HCT116 (cell line): ENCODE measurements at regions not wholly inside any gene's neighbourhood (a gene's known extent, or its start where the extent isn't known, plus 50 kb on each side); places are given as distances from the start of the nearest gene placed in this dataset.

ENCODE experiments used
- ATAC-seq: fragments of 200-7000 bp; cut with Tn5 transposase; 2 replicates; pipeline ENCODE4 v1.9.1; 2020; ENCODE audit warnings: mild to moderate bottlenecking, moderate library complexity
- BruUV-seq: library from RNA; stranded (reverse); fragments of 400-500 nt; replicated peaks from 2 replicates; lab custom pipeline; 2021; lab: Mats Ljungman, UMichigan
- CTCF ChIA-PET: fragments of 300-600 bp; sonication (Branson Sonifier 250); formaldehyde crosslinking; loops from one replicate; lab custom pipeline; 2021; ENCODE audit warnings: antibody characterized with exemption; lab: Charles Lee
- POLR2A ChIA-PET: fragments of 300-600, 350-600 bp; sonication (Branson Sonifier 250); formaldehyde crosslinking; loops from one replicate; lab custom pipeline; 2021; ENCODE audit warnings: antibody characterized with exemption; lab: Charles Lee
- RAD21 ChIA-PET, 2 experiments: fragments of 300-600 bp; sonication (Branson Sonifier 250); formaldehyde crosslinking; loops; one replicate each; lab custom pipeline; 2023; ENCODE audit warnings: low total read pairs in 2 of 2; ENCODE audit not compliant: uncharacterized antibody in 2 of 2, unreplicated experiment in 2 of 2, low non-redundant PET in 1 of 2; lab: Charles Lee
- DNase-seq: peaks from one replicate; pipeline ENCODE4 v3.0.0-alpha.2; 2010; ENCODE audit warnings: low read depth, low spot score
- H2AFZ ChIP-seq: fragments of 200-600 bp; shearing (Covaris generic), sonication (generic); 2 replicates; pipeline ENCODE4 v1.6.1; 2017; ENCODE audit warnings: low read depth, mixed run types, mixed read lengths, antibody characterized with exemption, low read length; ENCODE audit not compliant: poor library complexity, severe bottlenecking
- H3K27ac ChIP-seq: 2 replicates; pipeline ENCODE4 v1.5.1; 2012; ENCODE audit warnings: low read depth, low read length
- H3K27me3 ChIP-seq: fragments of 200-600 bp; sonication (generic); 2 replicates; pipeline ENCODE4 v1.6.1; 2016; ENCODE audit warnings: mixed run types, low read length, mixed read lengths; ENCODE audit not compliant: insufficient read depth
- H3K36me3 ChIP-seq, 2 experiments: fragments of 200-500 bp in 1 of 2; fragments of 200-600 bp in 1 of 2; sonication (Bioruptor generic) in 1 of 2; sonication (generic) in 1 of 2; 2 replicates each; pipeline versions ENCODE4 v1.5.1 to v1.6.1; 2014 to 2016; ENCODE audit warnings: low read length in 2 of 2, inconsistent platforms in 1 of 2, mixed read lengths in 1 of 2, mixed run types in 1 of 2; ENCODE audit not compliant: insufficient read depth in 2 of 2, control insufficient read depth in 1 of 2
- H3K4me1 ChIP-seq, 2 experiments: fragments of 200-600 bp in 1 of 2; sonication (generic) in 1 of 2; 2 replicates each; pipeline versions ENCODE4 v1.5.1 to v1.6.1; 2012 to 2017; ENCODE audit warnings: low read length in 2 of 2, inconsistent platforms in 1 of 2, mild to moderate bottlenecking in 1 of 2, mixed read lengths in 1 of 2, mixed run types in 1 of 2, moderate library complexity in 1 of 2; ENCODE audit not compliant: insufficient read depth in 2 of 2, control insufficient read depth in 1 of 2
- H3K4me2 ChIP-seq: fragments of 200-600 bp; sonication (generic); 2 replicates; pipeline ENCODE4 v1.6.1; 2017; ENCODE audit warnings: mixed run types, low read length, mixed read lengths
- H3K4me3 ChIP-seq, 2 experiments: fragments of 200-600 bp in 1 of 2; sonication (generic) in 1 of 2; replicated peaks in 1 of 2; 2 replicates each; pipeline ENCODE4 v1.5.1; 2011 to 2016; ENCODE audit warnings: low read length in 2 of 2, control low read depth in 1 of 2, low read depth in 1 of 2, mild to moderate bottlenecking in 1 of 2, mixed read lengths in 1 of 2, mixed run types in 1 of 2
- H3K79me2 ChIP-seq: fragments of 200-600 bp; sonication (generic); 2 replicates; pipeline ENCODE4 v1.6.1; 2017; ENCODE audit warnings: mild to moderate bottlenecking, mixed run types, low read length, moderate library complexity, mixed read lengths; ENCODE audit not compliant: insufficient read depth
- H3K9ac ChIP-seq: fragments of 200-600 bp; sonication (generic); 2 replicates; pipeline ENCODE4 v1.6.1; 2016; ENCODE audit warnings: low read length, mixed read lengths
- H3K9me2 ChIP-seq: fragments of 200-600 bp; sonication (generic), shearing (Covaris generic); 2 replicates; pipeline ENCODE4 v1.6.1; 2017; ENCODE audit warnings: mixed run types, mild to moderate bottlenecking, moderate library complexity; ENCODE audit not compliant: insufficient read depth
- H3K9me3 ChIP-seq, 2 experiments: fragments of 200-500 bp in 1 of 2; fragments of 200-600 bp in 1 of 2; sonication (Bioruptor generic) in 1 of 2; sonication (generic) in 1 of 2; 2 replicates each; pipeline ENCODE4 v1.6.1; 2014 to 2017; ENCODE audit warnings: low read length in 2 of 2, mixed read lengths in 2 of 2, inconsistent platforms in 1 of 2, low read depth in 1 of 2, mild to moderate bottlenecking in 1 of 2, mixed run types in 1 of 2, moderate library complexity in 1 of 2; ENCODE audit not compliant: control insufficient read depth in 1 of 2, insufficient read depth in 1 of 2
- H4K20me1 ChIP-seq: fragments of 200-600 bp; sonication (generic), shearing (Covaris generic); 2 replicates; pipeline ENCODE4 v1.6.1; 2017; ENCODE audit warnings: mixed run types, mild to moderate bottlenecking, moderate library complexity; ENCODE audit not compliant: insufficient read depth
- CBX3 ChIP-seq: IDR thresholded peaks from 2 replicates; pipeline ENCODE4 v1.6.1; 2012; ENCODE audit warnings: low read depth
- EZH2phosphoT487 ChIP-seq: fragments of 200-600 bp; IDR thresholded peaks from 2 replicates; pipeline ENCODE4 v1.6.1; 2018; ENCODE audit warnings: antibody characterized with exemption, borderline replicate concordance
- FOSL1 ChIP-seq: IDR thresholded peaks from 2 replicates; pipeline ENCODE4 v1.6.1; 2012; ENCODE audit warnings: low read depth
- JUND ChIP-seq: IDR thresholded peaks from 2 replicates; pipeline ENCODE4 v1.6.1; 2012
- POLR2AphosphoS5 ChIP-seq: IDR thresholded peaks from 2 replicates; pipeline ENCODE4 v1.6.1; 2011; ENCODE audit warnings: mild to moderate bottlenecking, low read depth, low read length, moderate library complexity
- RAD21 ChIP-seq: IDR thresholded peaks from 2 replicates; pipeline ENCODE4 v1.6.1; 2012; ENCODE audit warnings: low read depth, mild to moderate bottlenecking
- SIN3A ChIP-seq: IDR thresholded peaks from 2 replicates; pipeline ENCODE4 v1.6.1; 2012; ENCODE audit warnings: low read depth
- SP1 ChIP-seq: IDR thresholded peaks from 2 replicates; pipeline ENCODE4 v1.6.1; 2012; ENCODE audit warnings: low read depth
- SRF ChIP-seq: IDR thresholded peaks from 2 replicates; pipeline ENCODE4 v1.6.1; 2012; ENCODE audit warnings: low read depth
- TCF7L2 ChIP-seq: IDR thresholded peaks from 2 replicates; pipeline ENCODE4 v1.7.0; 2011; ENCODE audit warnings: borderline replicate concordance, inconsistent platforms; ENCODE audit not compliant: insufficient read depth, insufficient read length; ENCODE audit errors: extremely low read depth
- YY1 ChIP-seq: IDR thresholded peaks from 2 replicates; pipeline ENCODE4 v1.6.1; 2011; ENCODE audit warnings: low read length, low read depth, moderate library complexity, mild to moderate bottlenecking; ENCODE audit not compliant: insufficient replicate concordance; ENCODE audit errors: extremely low read depth
- ZFX ChIP-seq: fragments of 450-650 bp; IDR thresholded peaks from 2 replicates; pipeline ENCODE4 v1.6.1; 2017
- ZNF274 ChIP-seq: fragments of 200-500 bp; sonication (Bioruptor generic); IDR thresholded peaks from 2 replicates; pipeline ENCODE4 v1.6.1; 2014; ENCODE audit warnings: mild to moderate bottlenecking, low read depth, low read length, inconsistent platforms
- intact Hi-C: fragments of 100-400 bp; cut with micrococcal nuclease; formaldehyde crosslinking; loops from 2 replicates; pipeline ENCODE4 v1.10.0; 2022
- TF ChIP-seq, protein P1 (sequence below): IDR thresholded peaks from 2 replicates; pipeline ENCODE4 v1.6.1; 2012
- TF ChIP-seq, protein P2 (sequence below): IDR thresholded peaks from 2 replicates; pipeline ENCODE4 v1.6.1; 2012; ENCODE audit warnings: low read depth

DNA sequence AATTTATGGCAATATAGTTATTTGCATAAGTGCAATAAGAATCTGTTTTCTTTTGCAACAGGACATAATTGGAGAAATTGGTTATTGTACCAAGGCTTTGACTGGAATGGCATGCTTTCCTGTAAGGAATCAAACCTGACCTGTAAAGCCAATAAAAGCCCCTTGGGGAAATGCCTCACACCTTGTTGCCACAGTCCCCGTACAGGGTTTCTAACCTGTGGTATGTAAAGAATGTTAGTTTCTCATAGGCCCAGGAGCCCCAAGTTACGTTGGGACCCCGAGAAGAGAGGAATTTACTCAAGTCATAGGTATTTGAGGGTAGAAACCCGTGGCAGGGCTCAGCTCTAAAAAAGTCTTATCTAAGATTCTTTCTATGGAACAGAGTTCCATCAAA is 441.4 kb downstream of the IGSF11 start (continued):
- TF ChIP-seq YY1 = no peak

DNA sequence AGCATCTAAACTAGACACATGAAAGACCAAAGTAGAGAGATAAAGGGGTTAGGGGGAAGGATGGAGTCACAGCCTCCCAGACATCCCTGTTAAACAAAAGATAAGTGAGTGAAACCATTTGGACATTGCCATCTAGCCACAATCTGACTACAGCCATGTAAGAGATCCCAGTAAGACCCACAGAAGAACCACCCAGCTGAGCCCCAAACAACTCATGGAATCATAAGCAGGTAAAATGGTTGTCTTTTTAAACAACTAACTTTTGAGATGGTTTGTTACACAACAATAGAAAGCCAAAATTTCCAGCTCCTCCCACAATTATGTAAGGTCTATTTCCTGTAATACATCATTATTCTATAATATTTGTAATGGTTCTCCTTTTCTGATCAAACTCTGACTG is 437.5 kb downstream of the IGSF11 start:
- TF ChIP-seq EZH2phosphoT487 = no peak
- TF ChIP-seq, protein P1, sequence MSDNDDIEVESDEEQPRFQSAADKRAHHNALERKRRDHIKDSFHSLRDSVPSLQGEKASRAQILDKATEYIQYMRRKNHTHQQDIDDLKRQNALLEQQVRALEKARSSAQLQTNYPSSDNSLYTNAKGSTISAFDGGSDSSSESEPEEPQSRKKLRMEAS = no peak
- Histone ChIP-seq H3K9ac (no peak overlapping the region), H3K9me2 (no peaks in the 10 kb centered on the region)

DNA sequence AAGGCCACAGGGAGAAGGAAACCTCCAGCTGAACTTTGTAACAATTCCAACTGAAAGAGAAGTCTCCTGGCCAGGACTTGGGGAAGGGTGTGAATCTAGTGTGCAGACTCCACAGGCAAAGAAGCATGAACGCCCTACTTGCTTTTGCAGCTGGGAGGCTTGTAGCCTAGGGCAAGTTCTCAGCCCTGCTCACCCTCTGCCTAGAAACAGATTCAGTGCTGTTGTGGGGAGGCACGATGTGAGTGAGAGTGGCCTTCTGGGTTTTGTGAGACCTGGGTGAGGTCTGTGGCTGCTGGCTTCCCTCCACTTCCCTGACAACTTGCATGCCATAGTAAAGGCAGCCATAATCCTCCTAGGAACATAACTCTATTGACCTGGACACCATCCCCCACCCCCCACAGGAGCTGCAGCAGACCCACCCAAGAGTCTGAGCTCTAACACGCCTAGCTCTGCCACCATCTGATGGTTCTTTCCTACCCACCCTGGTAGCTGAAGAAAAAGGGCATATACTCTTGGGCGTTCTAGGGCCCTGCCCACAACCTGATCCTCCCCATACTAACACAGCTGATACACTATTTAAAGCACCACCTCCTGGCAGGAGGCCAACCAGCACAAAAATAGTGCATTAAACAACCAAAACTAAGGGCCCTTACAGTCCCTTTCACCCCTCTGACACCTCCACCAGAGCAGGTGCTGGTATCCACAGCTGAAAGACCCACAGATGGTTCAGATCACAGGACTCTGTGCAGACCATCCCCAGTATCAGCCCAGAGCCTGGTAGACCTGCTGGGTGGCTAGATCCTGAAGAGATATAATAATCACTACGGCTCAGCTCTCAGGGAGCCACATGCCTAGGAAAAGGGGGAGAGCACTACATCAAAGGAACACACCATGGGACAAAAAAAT is 426.5 kb downstream of the IGSF11 start:
- Histone ChIP-seq H3K36me3 (no peaks in the 10 kb centered on the region), H3K9me2 (no peaks in the 10 kb centered on the region), H3K4me1 (no peaks in the 10 kb centered on the region), H3K4me2 (no peak overlapping the region), H4K20me1 (no peaks in the 10 kb centered on the region), H3K9me3 (no peaks in the 10 kb centered on the region), H3K79me2 (no peaks in the 10 kb centered on the region), H3K9ac (no peak overlapping the region), H3K27ac (no peak overlapping the region), H3K27me3 (no peaks in the 10 kb centered on the region), H2AFZ (no peak overlapping the region), H3K4me3 (no peak overlapping the region)
- RAD21 ChIA-PET = no interaction called here
- ATAC-seq (no peak), DNase-seq (no peak)
- CTCF ChIA-PET = no interaction called here
- POLR2A ChIA-PET = no interaction called here
- no TSS peak for BruUV-seq
- intact Hi-C loops = no loop called here
- TF ChIP-seq SRF = no peak
- TF ChIP-seq JUND = no peak
- no peak for TF ChIP-seq SIN3A
- TF ChIP-seq CBX3 = no peak
- TF ChIP-seq ZNF274 = no peak
- no peak for TF ChIP-seq RAD21
- no peak for TF ChIP-seq SP1
- no peak for TF ChIP-seq TCF7L2
- no peak for TF ChIP-seq POLR2AphosphoS5
- no peak for TF ChIP-seq ZFX
- TF ChIP-seq, protein P2, sequence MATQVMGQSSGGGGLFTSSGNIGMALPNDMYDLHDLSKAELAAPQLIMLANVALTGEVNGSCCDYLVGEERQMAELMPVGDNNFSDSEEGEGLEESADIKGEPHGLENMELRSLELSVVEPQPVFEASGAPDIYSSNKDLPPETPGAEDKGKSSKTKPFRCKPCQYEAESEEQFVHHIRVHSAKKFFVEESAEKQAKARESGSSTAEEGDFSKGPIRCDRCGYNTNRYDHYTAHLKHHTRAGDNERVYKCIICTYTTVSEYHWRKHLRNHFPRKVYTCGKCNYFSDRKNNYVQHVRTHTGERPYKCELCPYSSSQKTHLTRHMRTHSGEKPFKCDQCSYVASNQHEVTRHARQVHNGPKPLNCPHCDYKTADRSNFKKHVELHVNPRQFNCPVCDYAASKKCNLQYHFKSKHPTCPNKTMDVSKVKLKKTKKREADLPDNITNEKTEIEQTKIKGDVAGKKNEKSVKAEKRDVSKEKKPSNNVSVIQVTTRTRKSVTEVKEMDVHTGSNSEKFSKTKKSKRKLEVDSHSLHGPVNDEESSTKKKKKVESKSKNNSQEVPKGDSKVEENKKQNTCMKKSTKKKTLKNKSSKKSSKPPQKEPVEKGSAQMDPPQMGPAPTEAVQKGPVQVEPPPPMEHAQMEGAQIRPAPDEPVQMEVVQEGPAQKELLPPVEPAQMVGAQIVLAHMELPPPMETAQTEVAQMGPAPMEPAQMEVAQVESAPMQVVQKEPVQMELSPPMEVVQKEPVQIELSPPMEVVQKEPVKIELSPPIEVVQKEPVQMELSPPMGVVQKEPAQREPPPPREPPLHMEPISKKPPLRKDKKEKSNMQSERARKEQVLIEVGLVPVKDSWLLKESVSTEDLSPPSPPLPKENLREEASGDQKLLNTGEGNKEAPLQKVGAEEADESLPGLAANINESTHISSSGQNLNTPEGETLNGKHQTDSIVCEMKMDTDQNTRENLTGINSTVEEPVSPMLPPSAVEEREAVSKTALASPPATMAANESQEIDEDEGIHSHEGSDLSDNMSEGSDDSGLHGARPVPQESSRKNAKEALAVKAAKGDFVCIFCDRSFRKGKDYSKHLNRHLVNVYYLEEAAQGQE = no peak
- no peak for TF ChIP-seq FOSL1

More for the DNA sequence above, 437.5 kb downstream of the IGSF11 start:
- BruUV-seq = no TSS peak
- Histone ChIP-seq H3K4me2 (no peak overlapping the region), H3K9me3 (no peaks in the 10 kb centered on the region), H3K4me1 (no peaks in the 10 kb centered on the region), H3K36me3 (no peaks in the 10 kb centered on the region), H3K27me3 (no peaks in the 10 kb centered on the region), H3K4me3 (no peak overlapping the region), H2AFZ (no peak overlapping the region), H4K20me1 (no peaks in the 10 kb centered on the region), H3K27ac (no peak overlapping the region), H3K79me2 (no peaks in the 10 kb centered on the region)
- CTCF ChIA-PET = no interaction called here
- intact Hi-C loops = no loop called here
- RAD21 ChIA-PET = no interaction called here
- ATAC-seq (no peak), DNase-seq (no peak)
- POLR2A ChIA-PET = no interaction called here
